Neural progenitor cell (in vitro differentiated cells): ENCODE measurements at regions not wholly inside any gene's neighbourhood (a gene's known extent, or its start where the extent isn't known, plus 50 kb on each side); places are given as distances from the start of the nearest gene placed in this dataset.

ENCODE experiments used
- EZH2 ChIP-seq: fragments of 200-600 bp; sonication (generic); IDR thresholded peaks from 2 replicates; pipeline ENCODE4 v1.6.1; 2017; ENCODE audit warnings: antibody characterized with exemption, mild to moderate bottlenecking, moderate library complexity
- EZH2phosphoT487 ChIP-seq: fragments of 200-600 bp; sonication (generic); IDR thresholded peaks from 2 replicates; pipeline ENCODE4 v1.6.1; 2017; ENCODE audit warnings: antibody characterized with exemption
- TF ChIP-seq, protein P1 (sequence below): fragments of 200-600 bp; sonication (generic); IDR thresholded peaks from 2 replicates; pipeline ENCODE4 v1.5.1; 2017; ENCODE audit warnings: antibody characterized with exemption, mild to moderate bottlenecking

GRCh38 chr2:109038992-109039391 is 50.0 kb upstream of the EDAR start:
- TF ChIP-seq, protein P1, sequence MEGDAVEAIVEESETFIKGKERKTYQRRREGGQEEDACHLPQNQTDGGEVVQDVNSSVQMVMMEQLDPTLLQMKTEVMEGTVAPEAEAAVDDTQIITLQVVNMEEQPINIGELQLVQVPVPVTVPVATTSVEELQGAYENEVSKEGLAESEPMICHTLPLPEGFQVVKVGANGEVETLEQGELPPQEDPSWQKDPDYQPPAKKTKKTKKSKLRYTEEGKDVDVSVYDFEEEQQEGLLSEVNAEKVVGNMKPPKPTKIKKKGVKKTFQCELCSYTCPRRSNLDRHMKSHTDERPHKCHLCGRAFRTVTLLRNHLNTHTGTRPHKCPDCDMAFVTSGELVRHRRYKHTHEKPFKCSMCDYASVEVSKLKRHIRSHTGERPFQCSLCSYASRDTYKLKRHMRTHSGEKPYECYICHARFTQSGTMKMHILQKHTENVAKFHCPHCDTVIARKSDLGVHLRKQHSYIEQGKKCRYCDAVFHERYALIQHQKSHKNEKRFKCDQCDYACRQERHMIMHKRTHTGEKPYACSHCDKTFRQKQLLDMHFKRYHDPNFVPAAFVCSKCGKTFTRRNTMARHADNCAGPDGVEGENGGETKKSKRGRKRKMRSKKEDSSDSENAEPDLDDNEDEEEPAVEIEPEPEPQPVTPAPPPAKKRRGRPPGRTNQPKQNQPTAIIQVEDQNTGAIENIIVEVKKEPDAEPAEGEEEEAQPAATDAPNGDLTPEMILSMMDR: no peak
- TF ChIP-seq EZH2: no peak
- TF ChIP-seq EZH2phosphoT487: no peak
